ENCODE measurements at regions not wholly inside any gene's neighbourhood (a gene's known extent, or its start where the extent isn't known, plus 50 kb on each side); places are given as distances from the start of the nearest gene placed in this dataset.

GRCh38 chr19:27997069-27997468 lies 1215.9 kb downstream of the UQCRFS1 start:
- no peak overlapping the region for H3K27ac ChIP-seq (ENCODE audit: low read depth, low read length)
- no peak overlapping the region for H3K4me2 ChIP-seq (ENCODE audit: insufficient read depth, low read length)
- no peak overlapping the region for H3K4me3 ChIP-seq (ENCODE audit: insufficient read depth, low read length)
- H4K20me1 ChIP-seq (ENCODE audit: insufficient read depth, low read length), result no peaks in the 10 kb centered on the region
- no peaks in the 10 kb centered on the region for H3K79me2 ChIP-seq (ENCODE audit: insufficient read depth, low read length)
- no peak overlapping the region for H2AFZ ChIP-seq (ENCODE audit: low read length)
- no peaks in the 10 kb centered on the region for H3K4me1 ChIP-seq (ENCODE audit: insufficient read depth, low read length)
- DNase-seq (ENCODE audit: insufficient read length, low spot score, missing footprints), result no peak
- no peaks in the 10 kb centered on the region for H3K36me3 ChIP-seq (ENCODE audit: insufficient read depth, low read length)
- H3K9me3 ChIP-seq (ENCODE audit: low read depth, low read length), result no peaks in the 10 kb centered on the region
- TF ChIP-seq CTCF (IDR thresholded peaks at IDR 0.05; ENCODE audit: extremely low read depth, low read depth, low read length), result no peak
- no peaks in the 10 kb centered on the region for H3K27me3 ChIP-seq (ENCODE audit: insufficient read depth, low read length)

GRCh38 chr19:27993619-27994570 lies 1219.1 kb downstream of the UQCRFS1 start:
- Histone ChIP-seq H3K9me3 (ENCODE audit: low read depth, low read length) (no peaks in the 10 kb centered on the region), H3K27me3 (ENCODE audit: insufficient read depth, low read length) (no peaks in the 10 kb centered on the region), H3K79me2 (ENCODE audit: insufficient read depth, low read length) (no peaks in the 10 kb centered on the region), H3K4me2 (ENCODE audit: insufficient read depth, low read length) (no peak overlapping the region), H3K4me1 (ENCODE audit: insufficient read depth, low read length) (no peaks in the 10 kb centered on the region), H3K4me3 (ENCODE audit: insufficient read depth, low read length) (no peak overlapping the region), H3K36me3 (ENCODE audit: insufficient read depth, low read length) (no peaks in the 10 kb centered on the region), H3K27ac (ENCODE audit: low read depth, low read length) (no peak overlapping the region), H2AFZ (ENCODE audit: low read length) (no peak overlapping the region), H4K20me1 (ENCODE audit: insufficient read depth, low read length) (no peaks in the 10 kb centered on the region)
- TF ChIP-seq CTCF (IDR thresholded peaks at IDR 0.05; ENCODE audit: extremely low read depth, low read depth, low read length), result no peak
- DNase-seq (ENCODE audit: insufficient read length, low spot score, missing footprints), result no peak

- Histone ChIP-seq H3K27ac (ENCODE audit: low read depth, low read length) (no peak overlapping the region), H3K27me3 (ENCODE audit: insufficient read depth, low read length) (no peaks in the 10 kb centered on the region), H3K79me2 (ENCODE audit: insufficient read depth, low read length) (no peaks in the 10 kb centered on the region), H3K36me3 (ENCODE audit: insufficient read depth, low read length) (no peaks in the 10 kb centered on the region), H3K9me3 (ENCODE audit: low read depth, low read length) (no peaks in the 10 kb centered on the region), H4K20me1 (ENCODE audit: insufficient read depth, low read length) (no peaks in the 10 kb centered on the region), H3K4me2 (ENCODE audit: insufficient read depth, low read length) (no peak overlapping the region), H3K4me3 (ENCODE audit: insufficient read depth, low read length) (no peak overlapping the region), H2AFZ (ENCODE audit: low read length) (no peak overlapping the region), H3K4me1 (ENCODE audit: insufficient read depth, low read length) (no peaks in the 10 kb centered on the region)
- no peak for DNase-seq (ENCODE audit: insufficient read length, low spot score, missing footprints)
- no peak for TF ChIP-seq CTCF (IDR thresholded peaks at IDR 0.05; ENCODE audit: extremely low read depth, low read depth, low read length)
Measured at GRCh38 chr19:27986299-27986698, 1226.7 kb downstream of the UQCRFS1 start.

GRCh38 chr19:27975419-27976005 lies 1237.4 kb downstream of the UQCRFS1 start:
- H3K4me1 ChIP-seq (ENCODE audit: insufficient read depth, low read length), result no peaks in the 10 kb centered on the region
- no peak overlapping the region for H3K27ac ChIP-seq (ENCODE audit: low read depth, low read length)
- no peak for TF ChIP-seq CTCF (IDR thresholded peaks at IDR 0.05; ENCODE audit: extremely low read depth, low read depth, low read length)
- no peak for DNase-seq (ENCODE audit: insufficient read length, low spot score, missing footprints)
- no peak overlapping the region for H2AFZ ChIP-seq (ENCODE audit: low read length)
- no peak overlapping the region for H3K4me3 ChIP-seq (ENCODE audit: insufficient read depth, low read length)
- H3K79me2 ChIP-seq (ENCODE audit: insufficient read depth, low read length), result no peaks in the 10 kb centered on the region
- no peaks in the 10 kb centered on the region for H3K27me3 ChIP-seq (ENCODE audit: insufficient read depth, low read length)
- no peaks in the 10 kb centered on the region for H3K36me3 ChIP-seq (ENCODE audit: insufficient read depth, low read length)
- H3K4me2 ChIP-seq (ENCODE audit: insufficient read depth, low read length), result no peak overlapping the region
- H4K20me1 ChIP-seq (ENCODE audit: insufficient read depth, low read length), result no peaks in the 10 kb centered on the region
- no peaks in the 10 kb centered on the region for H3K9me3 ChIP-seq (ENCODE audit: low read depth, low read length)

All from osteoblast (primary cell).